Omental fat pad (tissue), 3 donors: ENCODE measurements at regions not wholly inside any gene's neighbourhood (a gene's known extent, or its start where the extent isn't known, plus 50 kb on each side); places are given as distances from the start of the nearest gene placed in this dataset.

ENCODE experiments used
- ATAC-seq: fragments of 150-250 bp; one replicate; pipeline ENCODE4 v1.9.1; 2016; ENCODE audit warnings: mild to moderate bottlenecking, moderate library complexity; ENCODE audit not compliant: low FRiP score
- DNase-seq: peaks from one replicate; pipeline ENCODE4 v3.0.0-alpha.2; 2019; ENCODE audit warnings: low spot score
- TF ChIP-seq, protein P1 (sequence below), 3 donors: fragments of 450-650 bp; IDR thresholded peaks; one replicate each; pipeline ENCODE4 v1.5.1; 2016 to 2017; ENCODE audit warnings: antibody characterized with exemption in 3 of 3, mild to moderate bottlenecking in 3 of 3, moderate library complexity in 2 of 3

DNA sequence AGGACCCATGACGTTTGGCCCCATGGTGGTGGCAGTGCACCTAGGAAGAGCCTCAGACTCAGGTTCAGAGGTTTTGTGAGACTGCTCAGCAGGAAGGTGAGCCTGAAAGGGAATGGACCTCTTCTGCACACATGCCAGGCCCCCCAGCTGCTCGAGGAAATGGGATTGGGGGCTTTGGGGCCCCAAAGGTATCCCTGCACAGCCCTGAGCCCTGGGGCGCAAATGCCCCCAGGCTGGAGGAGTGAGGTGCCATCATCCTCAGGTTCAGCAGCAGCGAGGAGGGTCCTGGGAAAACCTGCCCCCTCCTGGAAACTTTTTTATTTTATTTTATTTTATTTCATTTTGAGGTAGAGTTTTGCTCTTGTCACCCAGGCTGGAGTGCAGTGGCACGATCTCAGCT is 171.8 kb upstream of the MVB12B start:
- ATAC-seq (no peak), DNase-seq (no peak)
- TF ChIP-seq, protein P1, sequence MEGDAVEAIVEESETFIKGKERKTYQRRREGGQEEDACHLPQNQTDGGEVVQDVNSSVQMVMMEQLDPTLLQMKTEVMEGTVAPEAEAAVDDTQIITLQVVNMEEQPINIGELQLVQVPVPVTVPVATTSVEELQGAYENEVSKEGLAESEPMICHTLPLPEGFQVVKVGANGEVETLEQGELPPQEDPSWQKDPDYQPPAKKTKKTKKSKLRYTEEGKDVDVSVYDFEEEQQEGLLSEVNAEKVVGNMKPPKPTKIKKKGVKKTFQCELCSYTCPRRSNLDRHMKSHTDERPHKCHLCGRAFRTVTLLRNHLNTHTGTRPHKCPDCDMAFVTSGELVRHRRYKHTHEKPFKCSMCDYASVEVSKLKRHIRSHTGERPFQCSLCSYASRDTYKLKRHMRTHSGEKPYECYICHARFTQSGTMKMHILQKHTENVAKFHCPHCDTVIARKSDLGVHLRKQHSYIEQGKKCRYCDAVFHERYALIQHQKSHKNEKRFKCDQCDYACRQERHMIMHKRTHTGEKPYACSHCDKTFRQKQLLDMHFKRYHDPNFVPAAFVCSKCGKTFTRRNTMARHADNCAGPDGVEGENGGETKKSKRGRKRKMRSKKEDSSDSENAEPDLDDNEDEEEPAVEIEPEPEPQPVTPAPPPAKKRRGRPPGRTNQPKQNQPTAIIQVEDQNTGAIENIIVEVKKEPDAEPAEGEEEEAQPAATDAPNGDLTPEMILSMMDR (IDR thresholded peaks at IDR 0.05): no peak

DNA sequence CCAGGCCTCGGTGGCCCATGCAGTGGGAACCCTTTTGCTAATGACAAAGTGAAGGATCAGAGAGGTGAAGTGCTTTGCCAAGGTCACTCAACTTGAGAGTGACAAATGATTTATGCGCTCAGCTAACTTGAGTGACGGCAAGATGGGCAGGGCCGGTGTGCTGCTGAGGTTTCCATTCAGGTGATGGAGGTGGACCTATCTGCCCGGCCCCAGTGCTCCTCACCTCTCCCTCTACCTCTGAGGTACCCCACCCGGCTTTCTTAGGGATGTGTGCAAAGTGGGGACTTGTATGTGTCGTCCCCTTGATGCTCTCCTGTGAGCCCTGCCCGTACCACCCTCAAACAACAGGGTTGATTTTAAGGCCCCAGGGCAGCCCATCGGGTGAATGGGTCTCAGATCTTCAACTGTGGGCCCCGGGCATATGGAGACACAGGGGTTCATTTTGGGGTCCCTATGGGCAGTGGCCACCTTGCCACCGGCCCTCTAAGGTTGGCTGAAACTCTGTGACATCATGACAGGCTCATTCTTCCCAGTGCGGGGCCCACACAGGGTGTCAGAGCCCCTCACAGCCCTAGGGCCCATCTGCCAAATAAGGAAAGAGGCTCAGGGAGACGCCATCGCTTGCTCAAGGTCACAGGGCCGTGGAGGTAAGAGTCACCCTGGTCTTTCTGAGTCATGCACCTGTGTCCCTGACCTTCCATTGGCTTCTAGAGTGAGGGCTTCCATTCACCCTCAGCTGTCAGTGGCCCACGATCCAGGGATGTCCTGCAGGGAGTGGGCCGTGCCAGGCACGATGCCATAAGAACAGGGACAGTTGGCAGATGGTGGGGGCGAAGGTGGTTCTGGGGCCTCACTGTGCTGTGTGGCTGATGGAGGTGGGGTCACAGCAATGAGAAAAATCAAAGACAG is 170.6 kb upstream of the MVB12B start:
- TF ChIP-seq, protein P1 (IDR thresholded peaks at IDR 0.05): no peak
- no peak for DNase-seq

DNA sequence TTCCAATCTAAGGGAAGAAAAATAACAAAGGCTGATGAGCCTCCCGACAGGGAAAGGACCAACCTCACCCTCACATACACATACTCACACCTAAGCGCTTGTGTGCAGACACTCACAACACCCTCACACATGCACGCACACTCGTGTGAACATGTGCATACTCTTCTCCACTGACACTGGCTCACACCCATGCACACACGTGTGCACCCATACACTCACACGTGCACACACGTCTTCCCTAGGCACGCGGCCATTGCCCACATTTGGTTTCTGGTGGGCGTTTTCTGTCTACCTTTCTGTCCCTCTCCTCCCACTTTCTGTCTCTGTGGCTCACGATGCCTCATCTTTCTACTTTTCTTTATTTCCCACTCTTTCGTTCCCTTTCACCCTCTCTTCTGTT is 169.7 kb upstream of the MVB12B start:
- no peak for DNase-seq
- no peak for ATAC-seq
- TF ChIP-seq, protein P1 (IDR thresholded peaks at IDR 0.05): no peak

More for the DNA sequence above, 170.6 kb upstream of the MVB12B start:
- ATAC-seq: no peak

DNA sequence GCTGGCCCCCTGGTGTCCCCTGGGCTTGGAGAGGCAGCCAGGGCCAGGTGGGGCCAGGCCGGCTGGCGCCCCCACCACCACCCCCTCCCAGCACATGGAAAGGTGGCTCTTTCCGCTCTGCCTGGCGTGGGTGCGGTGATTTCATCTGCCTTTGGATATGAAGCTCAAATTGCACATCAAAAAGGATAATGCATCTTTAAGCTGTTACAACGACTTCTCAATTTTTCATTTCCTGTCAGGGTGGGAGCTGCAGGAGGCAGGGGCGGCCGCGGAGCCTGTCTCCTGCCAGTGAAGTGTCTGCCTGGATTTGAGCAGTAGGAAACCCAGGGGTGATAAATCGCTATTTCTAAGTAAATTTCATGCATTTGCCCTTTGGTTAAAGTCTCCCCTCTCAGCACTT is 169.2 kb upstream of the MVB12B start:
- ATAC-seq (no peak), DNase-seq (no peak)
- TF ChIP-seq, protein P1 (IDR thresholded peaks at IDR 0.05): no peak

DNA sequence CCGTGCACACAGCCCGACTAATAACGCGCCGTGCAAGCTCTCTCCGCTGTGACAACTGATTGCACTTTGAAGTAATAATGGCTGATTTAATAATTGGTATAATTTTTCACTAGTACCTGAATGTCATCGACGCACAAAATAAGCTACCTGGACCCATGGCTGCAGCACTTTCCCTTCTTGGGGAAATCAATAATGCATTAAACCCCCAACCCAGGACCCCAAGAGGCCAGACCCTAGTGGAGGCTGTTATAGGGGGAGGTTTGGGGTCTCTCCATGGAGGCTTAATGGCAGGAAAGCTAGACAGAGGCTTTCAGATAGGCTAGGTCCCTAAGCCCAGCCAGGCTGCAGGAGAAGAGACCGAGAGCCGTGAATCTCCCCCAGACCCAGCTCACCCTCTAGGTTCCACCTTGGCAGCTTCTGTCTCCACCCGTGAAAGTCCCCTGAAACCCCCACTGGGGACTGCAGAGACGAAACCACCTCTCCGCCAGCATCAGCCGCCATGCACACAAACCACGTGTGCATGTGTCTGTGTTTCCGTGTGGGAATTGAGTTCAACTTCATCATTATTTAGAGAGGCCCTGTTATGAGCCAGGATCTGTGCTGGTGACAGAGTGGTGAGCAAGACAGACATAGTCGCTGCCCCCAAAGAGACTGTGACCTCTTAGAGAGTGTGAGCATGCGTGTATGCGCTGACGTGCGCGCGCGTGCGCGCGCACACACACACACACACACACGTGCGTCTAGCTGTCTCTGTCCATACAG is 168.6 kb upstream of the MVB12B start:
- no peak for DNase-seq
- ATAC-seq: no peak
- TF ChIP-seq, protein P1 (IDR thresholded peaks at IDR 0.05): no peak

DNA sequence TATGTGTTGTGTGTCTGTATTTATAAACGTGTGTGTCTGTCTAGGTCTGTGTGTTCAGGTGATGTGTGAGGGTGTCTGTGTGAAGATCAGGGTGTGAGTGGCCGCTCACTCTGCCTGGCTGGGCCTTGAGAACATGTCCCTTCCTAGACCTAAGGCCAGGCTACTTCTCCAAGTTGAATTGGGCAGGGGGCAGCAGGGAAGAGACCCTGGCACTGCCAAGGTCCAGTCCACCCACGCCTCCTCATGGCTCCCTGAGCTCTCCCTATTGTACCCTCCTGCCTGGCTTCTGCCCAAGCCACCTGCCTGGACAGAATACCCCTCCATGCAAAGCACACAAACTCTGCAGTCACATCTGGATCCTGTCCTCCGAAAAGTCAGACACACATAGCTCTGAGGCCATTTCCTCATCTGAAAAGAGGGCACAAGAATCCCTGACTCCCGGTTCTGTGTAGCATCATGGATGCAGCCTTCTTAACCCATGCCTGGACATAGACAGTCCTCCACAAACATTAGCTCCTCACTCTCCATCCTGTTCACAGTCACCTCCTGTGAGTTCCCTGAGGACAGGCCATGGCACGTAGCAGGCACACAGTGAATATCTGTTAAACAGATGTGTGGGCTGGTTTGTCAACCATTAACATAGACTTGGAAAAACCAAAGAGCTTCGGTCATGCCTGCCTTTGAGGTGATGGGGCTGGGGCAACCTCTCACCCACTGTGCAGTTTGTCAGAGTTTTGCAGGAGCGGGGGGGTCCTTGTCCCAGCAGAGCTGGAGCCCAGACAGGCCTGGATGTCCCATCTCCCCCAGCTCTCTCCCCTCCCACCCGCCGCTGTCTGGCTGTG is 167.8 kb upstream of the MVB12B start:
- ATAC-seq (no peak), DNase-seq (no peak)
- TF ChIP-seq, protein P1 (IDR thresholded peaks at IDR 0.05): no peak
